GM19438 (cell line): ENCODE measurements at regions not wholly inside any gene's neighbourhood (a gene's known extent, or its start where the extent isn't known, plus 50 kb on each side); places are given as distances from the start of the nearest gene placed in this dataset.

ENCODE experiments used
- ATAC-seq: cut with Tn5 transposase; IDR thresholded peaks from one replicate; pipeline ENCODE4 v1.9.1; 2021; ENCODE audit warnings: low read depth; ENCODE audit not compliant: unreplicated experiment

DNA sequence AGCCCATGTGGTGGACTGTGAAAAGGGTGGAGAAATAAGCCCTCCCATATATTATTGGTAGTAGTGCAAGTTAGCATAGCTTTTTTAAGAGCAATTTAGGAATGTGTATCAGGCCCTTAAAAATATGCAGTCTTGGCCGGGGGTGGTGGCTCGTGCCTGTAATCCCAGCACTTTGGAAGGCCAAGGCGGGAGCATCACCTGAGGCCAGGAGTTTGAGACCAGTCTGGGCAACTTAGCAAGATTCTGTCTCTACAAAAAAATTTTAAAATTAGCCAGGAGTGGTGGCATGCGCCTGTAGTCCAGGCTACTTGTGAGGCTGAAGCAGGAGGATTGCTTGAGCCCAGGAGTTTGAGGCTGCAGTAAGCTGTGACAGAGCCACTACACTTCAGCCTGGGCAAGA lies 64.2 kb upstream of the BCAT1 start:
- no peak for ATAC-seq

DNA sequence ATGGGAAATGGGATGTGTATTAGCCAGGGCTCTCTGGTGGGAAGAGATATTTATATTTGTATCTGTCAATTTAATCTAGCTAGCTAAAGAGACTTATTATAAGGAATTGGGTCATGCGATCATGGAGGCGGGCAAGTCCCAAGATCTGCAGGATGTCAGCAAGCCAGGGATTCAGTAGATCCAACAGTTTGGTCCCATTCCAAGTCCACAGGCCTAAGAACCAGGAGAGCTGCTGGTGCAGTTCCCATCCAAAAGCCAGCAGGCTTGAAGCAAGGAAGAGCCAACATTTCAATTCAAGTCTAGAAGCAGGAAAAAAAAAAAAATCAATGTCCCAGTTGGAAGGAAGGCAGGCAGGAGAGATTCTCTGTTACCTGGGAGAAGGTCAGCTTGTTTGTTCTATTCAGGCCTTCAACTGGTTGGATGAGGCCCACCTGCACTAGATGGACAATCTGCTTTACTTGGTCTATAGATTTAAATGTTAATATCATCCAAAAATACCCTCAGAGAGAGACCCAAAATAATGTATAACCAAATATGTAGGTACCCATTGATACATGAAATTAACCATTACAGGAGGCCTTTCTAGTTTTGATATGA lies 60.7 kb upstream of the BCAT1 start:
- ATAC-seq: no peak

DNA sequence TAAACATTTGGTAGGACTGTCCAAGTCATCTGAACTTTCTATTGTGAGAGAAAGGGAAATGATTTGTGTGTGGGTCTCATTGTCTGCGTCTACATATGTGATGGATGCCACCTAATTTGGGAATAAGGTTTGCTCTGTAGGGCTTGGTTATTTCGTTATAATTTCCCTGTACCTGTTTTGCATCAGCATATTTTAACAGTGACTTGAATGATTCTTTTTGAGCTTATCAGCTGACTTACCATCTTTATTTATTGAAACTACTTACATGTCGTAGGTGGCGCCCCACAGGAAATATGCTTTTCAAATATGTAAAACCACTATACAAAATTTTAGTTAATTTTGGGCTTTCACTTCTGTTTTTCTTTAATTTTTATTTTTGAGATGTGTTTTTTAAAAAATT lies 56.5 kb upstream of the BCAT1 start:
- ATAC-seq: no peak

DNA sequence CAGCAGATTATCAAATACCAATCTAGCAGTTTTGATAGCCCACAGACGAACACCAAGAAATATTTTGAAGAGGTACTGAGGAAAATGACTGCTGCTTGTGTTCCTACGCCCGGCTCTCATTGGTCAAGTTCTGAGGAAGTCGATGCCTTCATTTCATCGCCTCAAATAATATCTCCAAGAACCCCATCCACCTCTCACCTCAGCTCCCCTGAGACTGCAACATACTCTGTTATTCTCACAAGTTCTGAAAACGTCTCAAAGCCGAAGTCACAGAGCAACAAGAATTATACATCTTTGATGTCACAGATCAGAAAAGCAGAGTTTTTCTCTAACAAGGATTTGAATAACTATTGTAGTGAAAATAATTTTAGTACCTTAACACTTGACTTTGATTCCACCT lies 55.5 kb upstream of the BCAT1 start:
- no peak for ATAC-seq

DNA sequence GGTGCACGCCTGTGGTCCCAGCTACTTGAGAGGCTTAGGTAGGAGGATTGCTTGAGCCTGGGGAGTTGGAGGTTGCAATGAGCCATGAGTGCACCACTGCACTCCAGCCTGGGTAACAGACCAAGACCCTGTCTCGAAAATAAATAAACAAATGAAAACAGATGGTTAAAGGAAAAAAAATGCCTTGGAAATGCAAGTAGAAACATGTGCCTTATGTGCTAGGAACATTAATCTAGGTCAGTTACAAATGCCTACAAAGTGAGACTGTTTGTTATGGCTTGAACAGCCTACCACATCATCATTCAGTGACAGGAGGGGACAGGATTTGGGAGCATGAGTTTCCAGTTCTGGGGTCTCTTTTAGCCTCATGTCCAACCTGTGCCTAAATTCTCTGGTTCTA lies 52.4 kb upstream of the BCAT1 start:
- ATAC-seq: no peak
